Fibroblast of mammary gland (primary cell): ENCODE measurements at regions not wholly inside any gene's neighbourhood (a gene's known extent, or its start where the extent isn't known, plus 50 kb on each side); places are given as distances from the start of the nearest gene placed in this dataset.

Experiments
- DNase-seq: peaks from one replicate; pipeline ENCODE4 v3.0.0-alpha.2; 2010; ENCODE audit warnings: low read depth
- H3K4me3 ChIP-seq: 2 replicates; pipeline ENCODE4 v1.5.1; 2011; ENCODE audit warnings: low read depth, mild to moderate bottlenecking, low read length, moderate library complexity; ENCODE audit not compliant: control insufficient read depth
- TF ChIP-seq, protein P1 (sequence below): conservative IDR thresholded peaks from 2 replicates; pipeline ENCODE4 v1.5.1; 2011; ENCODE audit warnings: low read depth, low read length, inconsistent platforms; ENCODE audit not compliant: control insufficient read depth, insufficient read depth

DNA sequence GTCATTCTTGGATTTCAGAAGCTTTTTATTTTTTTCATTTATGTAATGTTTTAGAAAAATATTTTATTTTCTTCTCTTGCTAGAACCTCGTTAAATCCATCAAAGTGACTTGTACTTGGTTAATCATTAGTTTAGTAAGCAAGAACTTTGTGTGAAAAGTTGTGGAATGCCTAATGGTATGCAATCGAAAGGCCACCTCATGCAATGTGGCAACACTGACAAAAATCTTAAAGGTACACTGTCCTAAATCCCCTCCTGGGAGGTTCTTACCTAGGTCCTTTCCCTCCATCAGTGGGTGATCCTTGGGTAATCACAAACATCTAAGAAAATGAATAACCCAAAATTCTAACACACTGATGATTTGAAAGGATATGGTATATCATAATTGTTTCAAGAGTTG lies 304.2 kb downstream of the DNAH5 start:
- TF ChIP-seq, protein P1, sequence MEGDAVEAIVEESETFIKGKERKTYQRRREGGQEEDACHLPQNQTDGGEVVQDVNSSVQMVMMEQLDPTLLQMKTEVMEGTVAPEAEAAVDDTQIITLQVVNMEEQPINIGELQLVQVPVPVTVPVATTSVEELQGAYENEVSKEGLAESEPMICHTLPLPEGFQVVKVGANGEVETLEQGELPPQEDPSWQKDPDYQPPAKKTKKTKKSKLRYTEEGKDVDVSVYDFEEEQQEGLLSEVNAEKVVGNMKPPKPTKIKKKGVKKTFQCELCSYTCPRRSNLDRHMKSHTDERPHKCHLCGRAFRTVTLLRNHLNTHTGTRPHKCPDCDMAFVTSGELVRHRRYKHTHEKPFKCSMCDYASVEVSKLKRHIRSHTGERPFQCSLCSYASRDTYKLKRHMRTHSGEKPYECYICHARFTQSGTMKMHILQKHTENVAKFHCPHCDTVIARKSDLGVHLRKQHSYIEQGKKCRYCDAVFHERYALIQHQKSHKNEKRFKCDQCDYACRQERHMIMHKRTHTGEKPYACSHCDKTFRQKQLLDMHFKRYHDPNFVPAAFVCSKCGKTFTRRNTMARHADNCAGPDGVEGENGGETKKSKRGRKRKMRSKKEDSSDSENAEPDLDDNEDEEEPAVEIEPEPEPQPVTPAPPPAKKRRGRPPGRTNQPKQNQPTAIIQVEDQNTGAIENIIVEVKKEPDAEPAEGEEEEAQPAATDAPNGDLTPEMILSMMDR, result no peak
- no peak overlapping the region for H3K4me3 ChIP-seq
- DNase-seq, result no peak

DNA sequence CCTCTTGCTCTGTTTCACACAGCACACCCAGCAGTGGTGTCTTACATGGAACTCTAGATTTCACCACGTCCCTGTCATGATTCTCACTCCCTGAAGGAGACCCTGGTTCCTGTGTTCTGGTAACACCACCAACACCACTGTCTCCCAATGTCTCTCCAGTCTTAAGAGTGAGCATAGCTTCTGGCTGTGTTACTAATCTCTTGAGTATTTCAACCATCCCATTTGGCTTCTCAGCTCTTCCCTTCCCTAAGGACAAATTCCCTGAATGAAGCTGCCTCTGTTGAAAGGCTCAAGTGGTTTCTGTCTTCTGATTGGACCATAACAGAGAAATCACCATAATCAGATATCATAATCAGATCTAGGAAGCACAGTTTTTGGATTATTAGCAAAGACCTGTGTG lies 311.8 kb downstream of the DNAH5 start:
- DNase-seq, result no peak
- no peak overlapping the region for H3K4me3 ChIP-seq
- TF ChIP-seq, protein P1, result no peak

DNA sequence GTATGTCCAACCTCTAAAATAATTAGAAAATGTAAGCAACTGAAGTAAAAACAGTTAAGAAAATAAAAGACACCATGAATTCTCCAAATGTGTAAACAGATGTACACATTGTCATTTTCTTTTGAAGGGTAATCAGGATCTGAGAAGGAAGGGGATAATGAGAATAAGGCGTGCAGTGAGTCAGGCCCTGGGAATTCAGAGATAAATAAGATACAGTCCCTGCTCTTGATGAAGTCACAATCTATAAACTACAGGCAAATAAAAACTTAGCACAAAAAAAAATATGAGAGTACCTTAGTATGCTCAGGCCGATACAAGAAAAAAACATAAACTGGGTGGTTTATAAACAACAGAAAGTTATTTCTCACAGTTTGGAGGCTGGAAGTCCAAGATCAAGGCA lies 315.3 kb downstream of the DNAH5 start:
- no peak overlapping the region for H3K4me3 ChIP-seq
- DNase-seq, result no peak
- TF ChIP-seq, protein P1, result no peak

DNA sequence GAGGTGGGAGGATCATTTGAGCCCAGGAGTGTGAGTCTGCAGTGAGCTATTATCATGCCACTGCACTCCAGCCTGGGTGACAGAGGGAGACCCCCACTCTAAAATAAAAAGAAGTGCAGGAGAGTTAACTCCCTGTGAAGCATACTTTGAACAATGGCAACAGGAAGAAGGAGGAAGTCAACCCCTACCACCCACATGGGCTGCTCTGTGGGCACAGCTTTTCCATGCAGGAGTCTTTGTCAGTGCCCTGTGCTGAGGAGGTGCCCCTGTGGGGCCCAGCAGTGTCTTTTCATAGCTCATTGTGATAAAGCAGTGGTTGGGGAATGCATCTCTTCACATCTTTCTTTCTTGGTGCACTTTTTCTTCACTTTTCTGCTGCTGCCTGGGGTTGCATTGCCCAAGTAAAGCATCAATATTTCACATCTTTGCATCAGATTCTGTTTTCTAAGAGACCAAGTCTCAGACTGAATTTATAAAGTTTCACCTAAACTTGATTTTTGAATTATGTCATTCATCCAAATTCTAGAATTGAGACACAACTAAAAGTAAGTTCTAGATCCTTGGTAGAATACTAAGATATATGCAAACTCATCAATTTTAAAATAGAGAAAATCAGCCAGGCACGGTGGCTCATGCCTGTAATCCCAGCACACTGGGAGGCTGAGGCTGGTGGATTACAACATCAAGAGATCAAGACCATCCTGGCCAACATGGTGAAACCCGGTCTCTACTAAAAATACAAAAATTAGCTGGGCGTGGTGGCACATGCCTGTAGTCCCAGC lies 316.6 kb downstream of the DNAH5 start:
- no peak overlapping the region for H3K4me3 ChIP-seq
- no peak for DNase-seq
- TF ChIP-seq, protein P1, result no peak

DNA sequence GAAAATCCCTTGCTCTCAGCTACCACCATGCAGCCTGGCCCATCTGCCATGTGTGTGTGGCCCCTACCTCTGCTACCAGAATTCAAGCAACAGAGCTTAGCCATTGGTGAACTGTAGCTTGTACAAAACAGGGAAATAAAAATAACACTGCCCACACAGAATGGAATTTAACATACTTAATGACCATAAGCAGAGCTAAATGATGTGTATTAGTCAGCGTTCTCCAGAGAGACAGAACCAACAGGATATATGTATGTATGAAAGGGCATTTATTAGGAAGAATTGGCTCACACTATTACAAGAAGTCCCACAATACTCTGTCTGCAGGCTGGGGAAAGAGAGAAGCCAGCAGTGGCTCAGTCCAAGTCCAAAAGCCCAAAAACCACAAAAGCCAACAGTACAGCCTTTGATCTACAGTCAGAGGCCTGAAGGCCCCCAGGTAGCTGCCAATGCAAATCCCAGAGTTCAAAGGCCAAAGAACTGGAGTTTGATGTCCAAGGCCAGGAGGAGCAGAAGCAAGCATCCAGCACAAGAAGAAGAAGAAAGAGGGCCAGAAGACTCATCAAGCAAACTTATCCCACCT lies 318.8 kb downstream of the DNAH5 start:
- DNase-seq, result peak; percentile 1
- H3K4me3 ChIP-seq, result no peak overlapping the region
- TF ChIP-seq, protein P1, result no peak

DNA sequence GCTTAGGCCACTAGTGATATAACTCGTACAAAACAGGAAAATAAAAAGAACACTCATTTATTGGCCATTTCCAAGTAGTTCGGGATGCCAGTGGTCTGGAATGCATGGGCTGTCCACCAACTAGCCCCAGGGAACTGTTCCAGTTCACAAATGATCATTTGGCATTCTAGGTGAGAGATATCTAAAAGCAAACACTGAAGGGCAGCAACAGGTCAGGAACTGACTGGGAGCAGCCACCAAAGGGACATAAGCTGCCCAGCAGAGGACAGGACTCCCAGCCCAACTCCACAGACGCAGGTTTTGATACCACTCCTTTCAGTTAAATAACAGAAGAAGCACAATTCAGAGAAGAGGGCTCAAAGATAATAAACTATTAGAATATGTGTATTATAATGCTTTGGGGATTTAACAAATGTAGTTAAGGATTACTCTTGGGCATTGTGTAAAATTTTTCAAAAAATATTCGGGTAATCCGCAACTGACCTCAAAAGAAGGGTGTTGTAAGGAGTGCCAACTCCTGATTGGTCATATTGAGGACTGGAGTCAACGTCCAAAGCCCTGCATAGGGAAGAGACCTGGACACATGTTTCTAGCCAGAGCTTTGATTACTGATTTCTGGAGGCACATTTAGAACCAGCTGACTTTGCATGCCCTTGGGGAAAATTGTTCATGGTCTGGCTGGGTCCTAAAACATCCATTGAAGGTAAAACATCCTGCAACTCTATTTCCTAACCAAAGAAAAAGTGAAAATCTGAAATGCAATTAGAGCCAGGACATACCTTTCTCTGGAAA lies 320.0 kb downstream of the DNAH5 start:
- TF ChIP-seq, protein P1, result no peak
- DNase-seq, result no peak
- H3K4me3 ChIP-seq, result no peak overlapping the region
